WTC11 (cell line): ENCODE measurements at regions not wholly inside any gene's neighbourhood (a gene's known extent, or its start where the extent isn't known, plus 50 kb on each side); places are given as distances from the start of the nearest gene placed in this dataset.

ENCODE experiments used
- ATAC-seq: fragments of 200-7000 bp; cut with Tn5 transposase; 2 replicates; pipeline ENCODE4 v1.10.0; 2021; ENCODE audit warnings: mild to moderate bottlenecking, moderate library complexity
- CTCF ChIA-PET: fragments of 300-600 bp; sonication (Branson Sonifier 250); formaldehyde crosslinking; loops from one replicate; lab custom pipeline; 2021; ENCODE audit warnings: antibody characterized with exemption; lab: Charles Lee
- POLR2A ChIA-PET: fragments of 350-600 bp; sonication (Branson Sonifier 250); formaldehyde crosslinking; loops from one replicate; lab custom pipeline; 2021; ENCODE audit warnings: antibody characterized with exemption; lab: Charles Lee
- DNase-seq: peaks from one replicate; pipeline ENCODE4 v3.0.0; 2021; ENCODE audit warnings: low spot score
- H3K27ac Mint-ChIP-seq: 2 replicates; pipeline ENCODE4 v1.8.0; 2021; ENCODE audit warnings: mixed read lengths
- H3K27me3 Mint-ChIP-seq: 2 replicates; pipeline ENCODE4 v1.8.0; 2021; ENCODE audit warnings: low read depth, mild to moderate bottlenecking, moderate library complexity, mixed read lengths
- H3K36me3 Mint-ChIP-seq: 2 replicates; pipeline ENCODE4 v1.8.0; 2021; ENCODE audit warnings: mixed read lengths
- H3K4me1 Mint-ChIP-seq: 2 replicates; pipeline ENCODE4 v1.8.0; 2022; ENCODE audit warnings: mixed read lengths
- H3K4me3 Mint-ChIP-seq: 2 replicates; pipeline ENCODE4 v1.8.0; 2021; ENCODE audit warnings: mild to moderate bottlenecking, moderate library complexity, mixed read lengths
- H3K9me3 Mint-ChIP-seq: 2 replicates; pipeline ENCODE4 v1.8.0; 2021; ENCODE audit warnings: mixed read lengths
- ARID4B ChIP-seq: sonication (generic); formaldehyde crosslinking; IDR thresholded peaks from 2 replicates; pipeline ENCODE4 v1.8.0; 2023; ENCODE audit warnings: missing genetic modification reagents, mild to moderate bottlenecking, borderline replicate concordance
- ATF1 ChIP-seq: sonication (generic); formaldehyde crosslinking; IDR thresholded peaks from 2 replicates; pipeline ENCODE4 v1.8.1; 2023; ENCODE audit warnings: mild to moderate bottlenecking, moderate library complexity, missing genetic modification reagents
- ATF3 ChIP-seq: sonication (generic); formaldehyde crosslinking; conservative IDR thresholded peaks from 2 replicates; pipeline ENCODE4 v1.8.1; 2022; ENCODE audit warnings: mild to moderate bottlenecking, missing genetic modification reagents
- CTCF ChIP-seq: fragments of 200-600 bp; IDR thresholded peaks from 2 replicates; pipeline ENCODE4 v1.8.0; 2022; ENCODE audit warnings: antibody characterized with exemption
- E2F1 ChIP-seq: sonication (generic); formaldehyde crosslinking; IDR thresholded peaks from 2 replicates; pipeline ENCODE4 v1.8.0; 2022; ENCODE audit warnings: mild to moderate bottlenecking, missing genetic modification reagents
- FOXJ3 ChIP-seq: sonication (generic); formaldehyde crosslinking; IDR thresholded peaks from 2 replicates; pipeline ENCODE4 v1.9.0; 2021; ENCODE audit warnings: missing genetic modification reagents, mild to moderate bottlenecking, borderline replicate concordance
- GTF2I ChIP-seq: fragments of 250-450 bp; sonication (Bioruptor Pico); conservative IDR thresholded peaks from 2 replicates; pipeline ENCODE4 v1.4.0; 2021; ENCODE audit warnings: mild to moderate bottlenecking
- JAZF1 ChIP-seq: fragments of 250-450 bp; sonication (Bioruptor Pico); IDR thresholded peaks from 2 replicates; pipeline ENCODE4 v1.9.0; 2021; ENCODE audit warnings: moderate library complexity, mild to moderate bottlenecking, inconsistent platforms
- MYBL2 ChIP-seq: sonication (generic); formaldehyde crosslinking; IDR thresholded peaks from 2 replicates; pipeline ENCODE4 v1.8.1; 2023; ENCODE audit warnings: mild to moderate bottlenecking, moderate library complexity, missing genetic modification reagents
- NFATC4 ChIP-seq: fragments of 250-450 bp; sonication (Bioruptor Pico); IDR thresholded peaks from 2 replicates; pipeline ENCODE4 v1.9.0; 2021; ENCODE audit warnings: mild to moderate bottlenecking
- NFE2L1 ChIP-seq: sonication (generic); formaldehyde crosslinking; IDR thresholded peaks from 2 replicates; pipeline ENCODE4 v1.8.1; 2023; ENCODE audit warnings: missing genetic modification reagents
- SOX15 ChIP-seq: fragments of 250-450 bp; sonication (Bioruptor Pico); IDR thresholded peaks from 2 replicates; pipeline ENCODE4 v1.9.0; 2021; ENCODE audit warnings: mild to moderate bottlenecking
- ZMAT4 ChIP-seq: fragments of 250-450 bp; sonication (Bioruptor Pico); IDR thresholded peaks from 2 replicates; pipeline ENCODE4 v1.9.0; 2021; ENCODE audit warnings: mild to moderate bottlenecking
- ZNF396 ChIP-seq: fragments of 250-450 bp; sonication (Bioruptor Pico); IDR thresholded peaks from 2 replicates; pipeline ENCODE4 v1.8.0; 2021; ENCODE audit warnings: mild to moderate bottlenecking, moderate library complexity, borderline replicate concordance
- ZNF423 ChIP-seq: fragments of 250-450 bp; sonication (Bioruptor Pico); IDR thresholded peaks from 2 replicates; pipeline ENCODE4 v2.1.2; 2022; ENCODE audit warnings: mild to moderate bottlenecking, moderate library complexity
- ZNF671 ChIP-seq: fragments of 250-450 bp; sonication (Bioruptor Pico); IDR thresholded peaks from 2 replicates; pipeline ENCODE4 v1.8.0; 2021; ENCODE audit warnings: mild to moderate bottlenecking
- TF ChIP-seq, protein P1 (sequence below): fragments of 250-450 bp; sonication (Bioruptor Pico); IDR thresholded peaks from 2 replicates; pipeline ENCODE4 v1.9.0; 2021; ENCODE audit warnings: mild to moderate bottlenecking, borderline replicate concordance
- TF ChIP-seq, protein P2 (sequence below): sonication (generic); formaldehyde crosslinking; IDR thresholded peaks from 2 replicates; pipeline ENCODE4 v1.8.0; 2022; ENCODE audit warnings: mild to moderate bottlenecking, missing genetic modification reagents
- TF ChIP-seq, protein P3 (sequence below): sonication (generic); formaldehyde crosslinking; IDR thresholded peaks from 2 replicates; pipeline ENCODE4 v1.8.0; 2023; ENCODE audit warnings: mild to moderate bottlenecking, missing genetic modification reagents

DNA sequence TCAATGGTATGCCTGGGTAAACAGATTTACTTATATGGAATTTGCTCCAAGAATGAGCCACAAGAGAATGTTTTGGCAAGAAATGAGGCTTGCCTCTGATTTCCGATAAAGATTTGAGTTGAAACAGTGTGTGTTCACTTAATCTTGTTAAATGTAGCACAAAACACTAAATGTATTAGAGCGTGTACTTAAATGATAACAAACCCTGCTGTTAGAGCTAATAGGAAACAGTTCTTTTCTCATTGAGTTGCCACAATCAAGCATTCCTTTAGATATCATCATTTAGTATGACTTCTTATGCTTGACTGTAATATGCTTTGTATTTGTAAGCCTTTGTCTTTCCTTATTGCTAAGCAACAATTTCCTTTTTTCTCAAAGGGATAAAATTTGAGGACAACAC is 353.6 kb upstream of the ZNF717 start (continued):
- TF ChIP-seq, protein P1, sequence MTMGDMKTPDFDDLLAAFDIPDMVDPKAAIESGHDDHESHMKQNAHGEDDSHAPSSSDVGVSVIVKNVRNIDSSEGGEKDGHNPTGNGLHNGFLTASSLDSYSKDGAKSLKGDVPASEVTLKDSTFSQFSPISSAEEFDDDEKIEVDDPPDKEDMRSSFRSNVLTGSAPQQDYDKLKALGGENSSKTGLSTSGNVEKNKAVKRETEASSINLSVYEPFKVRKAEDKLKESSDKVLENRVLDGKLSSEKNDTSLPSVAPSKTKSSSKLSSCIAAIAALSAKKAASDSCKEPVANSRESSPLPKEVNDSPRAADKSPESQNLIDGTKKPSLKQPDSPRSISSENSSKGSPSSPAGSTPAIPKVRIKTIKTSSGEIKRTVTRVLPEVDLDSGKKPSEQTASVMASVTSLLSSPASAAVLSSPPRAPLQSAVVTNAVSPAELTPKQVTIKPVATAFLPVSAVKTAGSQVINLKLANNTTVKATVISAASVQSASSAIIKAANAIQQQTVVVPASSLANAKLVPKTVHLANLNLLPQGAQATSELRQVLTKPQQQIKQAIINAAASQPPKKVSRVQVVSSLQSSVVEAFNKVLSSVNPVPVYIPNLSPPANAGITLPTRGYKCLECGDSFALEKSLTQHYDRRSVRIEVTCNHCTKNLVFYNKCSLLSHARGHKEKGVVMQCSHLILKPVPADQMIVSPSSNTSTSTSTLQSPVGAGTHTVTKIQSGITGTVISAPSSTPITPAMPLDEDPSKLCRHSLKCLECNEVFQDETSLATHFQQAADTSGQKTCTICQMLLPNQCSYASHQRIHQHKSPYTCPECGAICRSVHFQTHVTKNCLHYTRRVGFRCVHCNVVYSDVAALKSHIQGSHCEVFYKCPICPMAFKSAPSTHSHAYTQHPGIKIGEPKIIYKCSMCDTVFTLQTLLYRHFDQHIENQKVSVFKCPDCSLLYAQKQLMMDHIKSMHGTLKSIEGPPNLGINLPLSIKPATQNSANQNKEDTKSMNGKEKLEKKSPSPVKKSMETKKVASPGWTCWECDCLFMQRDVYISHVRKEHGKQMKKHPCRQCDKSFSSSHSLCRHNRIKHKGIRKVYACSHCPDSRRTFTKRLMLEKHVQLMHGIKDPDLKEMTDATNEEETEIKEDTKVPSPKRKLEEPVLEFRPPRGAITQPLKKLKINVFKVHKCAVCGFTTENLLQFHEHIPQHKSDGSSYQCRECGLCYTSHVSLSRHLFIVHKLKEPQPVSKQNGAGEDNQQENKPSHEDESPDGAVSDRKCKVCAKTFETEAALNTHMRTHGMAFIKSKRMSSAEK: no peak
- TF ChIP-seq GTF2I (CRISPR knock-in tag): no peak
- TF ChIP-seq SOX15 (CRISPR knock-in tag): no peak
- TF ChIP-seq ATF1 (CRISPR knock-in tag): no peak
- no peak for TF ChIP-seq ZMAT4
- no peak for TF ChIP-seq MYBL2 (CRISPR knock-in tag)
- no peak for TF ChIP-seq ARID4B (CRISPR knock-in tag)
- no peak for TF ChIP-seq ZNF671 (CRISPR knock-in tag)
- TF ChIP-seq NFATC4 (CRISPR knock-in tag): no peak

DNA sequence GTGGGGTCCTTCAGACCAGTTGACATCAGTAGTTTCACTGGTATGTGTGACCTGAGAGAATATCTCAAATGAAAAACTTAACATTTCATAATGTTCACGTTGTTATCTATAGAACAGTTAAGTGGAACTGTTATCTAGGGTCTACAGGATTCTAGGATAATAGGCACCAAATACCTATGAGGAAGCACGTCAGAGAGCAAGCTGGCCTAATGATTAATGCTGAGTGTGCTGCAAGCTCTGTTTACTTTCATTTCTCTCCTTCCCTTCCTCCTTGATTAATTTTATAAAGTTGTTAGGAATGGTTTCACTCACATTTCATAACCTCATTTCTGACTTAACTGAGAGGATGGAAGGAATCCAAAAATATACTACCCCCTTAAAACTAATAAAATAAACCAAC is 362.5 kb upstream of the ZNF717 start:
- ATAC-seq (no peak), DNase-seq (no peak)
- Mint-ChIP-seq H3K9me3 (peaks cover 5% of the 10 kb centered on the region; the same call in 1 of the 2 replicates), H3K27me3 (no peaks in the 10 kb centered on the region), H3K4me3 (no peak overlapping the region), H3K27ac (no peak overlapping the region), H3K4me1 (peaks cover 9% of the 10 kb centered on the region), H3K36me3 (no peaks in the 10 kb centered on the region)
- no peak for TF ChIP-seq E2F1 (CRISPR knock-in tag)
- TF ChIP-seq ATF1 (CRISPR knock-in tag): no peak
- TF ChIP-seq, protein P2, sequence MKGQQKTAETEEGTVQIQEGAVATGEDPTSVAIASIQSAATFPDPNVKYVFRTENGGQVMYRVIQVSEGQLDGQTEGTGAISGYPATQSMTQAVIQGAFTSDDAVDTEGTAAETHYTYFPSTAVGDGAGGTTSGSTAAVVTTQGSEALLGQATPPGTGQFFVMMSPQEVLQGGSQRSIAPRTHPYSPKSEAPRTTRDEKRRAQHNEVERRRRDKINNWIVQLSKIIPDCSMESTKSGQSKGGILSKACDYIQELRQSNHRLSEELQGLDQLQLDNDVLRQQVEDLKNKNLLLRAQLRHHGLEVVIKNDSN (CRISPR knock-in tag): no peak
- no peak for TF ChIP-seq ZNF423 (CRISPR knock-in tag)
- TF ChIP-seq CTCF: no peak
- TF ChIP-seq NFE2L1 (CRISPR knock-in tag): no peak
- TF ChIP-seq JAZF1 (CRISPR knock-in tag): no peak
- TF ChIP-seq ATF3 (CRISPR knock-in tag): no peak
- TF ChIP-seq, protein P3, sequence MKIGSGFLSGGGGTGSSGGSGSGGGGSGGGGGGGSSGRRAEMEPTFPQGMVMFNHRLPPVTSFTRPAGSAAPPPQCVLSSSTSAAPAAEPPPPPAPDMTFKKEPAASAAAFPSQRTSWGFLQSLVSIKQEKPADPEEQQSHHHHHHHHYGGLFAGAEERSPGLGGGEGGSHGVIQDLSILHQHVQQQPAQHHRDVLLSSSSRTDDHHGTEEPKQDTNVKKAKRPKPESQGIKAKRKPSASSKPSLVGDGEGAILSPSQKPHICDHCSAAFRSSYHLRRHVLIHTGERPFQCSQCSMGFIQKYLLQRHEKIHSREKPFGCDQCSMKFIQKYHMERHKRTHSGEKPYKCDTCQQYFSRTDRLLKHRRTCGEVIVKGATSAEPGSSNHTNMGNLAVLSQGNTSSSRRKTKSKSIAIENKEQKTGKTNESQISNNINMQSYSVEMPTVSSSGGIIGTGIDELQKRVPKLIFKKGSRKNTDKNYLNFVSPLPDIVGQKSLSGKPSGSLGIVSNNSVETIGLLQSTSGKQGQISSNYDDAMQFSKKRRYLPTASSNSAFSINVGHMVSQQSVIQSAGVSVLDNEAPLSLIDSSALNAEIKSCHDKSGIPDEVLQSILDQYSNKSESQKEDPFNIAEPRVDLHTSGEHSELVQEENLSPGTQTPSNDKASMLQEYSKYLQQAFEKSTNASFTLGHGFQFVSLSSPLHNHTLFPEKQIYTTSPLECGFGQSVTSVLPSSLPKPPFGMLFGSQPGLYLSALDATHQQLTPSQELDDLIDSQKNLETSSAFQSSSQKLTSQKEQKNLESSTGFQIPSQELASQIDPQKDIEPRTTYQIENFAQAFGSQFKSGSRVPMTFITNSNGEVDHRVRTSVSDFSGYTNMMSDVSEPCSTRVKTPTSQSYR (CRISPR knock-in tag): no peak
- no peak for TF ChIP-seq ZNF396 (CRISPR knock-in tag)
- TF ChIP-seq FOXJ3: no peak
- no peak for TF ChIP-seq ZMAT4
- ChIA-PET CTCF (no interaction called here), POLR2A (no interaction called here)
